Bronchial epithelial cell (primary cell): ENCODE measurements at regions not wholly inside any gene's neighbourhood (a gene's known extent, or its start where the extent isn't known, plus 50 kb on each side); places are given as distances from the start of the nearest gene placed in this dataset.

Source experiments
- DNase-seq: peaks from one replicate; pipeline ENCODE4 v3.0.0-alpha.2; 2010; ENCODE audit warnings: low read depth
- FAIRE-seq: peaks from 2 replicates; lab custom pipeline; 2011; peaks lifted over from hg19 to GRCh38; lab: Jason Lieb, UNC
- H3K27me3 ChIP-seq: 2 replicates; pipeline ENCODE4 v1.5.1; 2011; ENCODE audit warnings: low read length; ENCODE audit not compliant: control insufficient read depth, insufficient read depth
- H3K36me3 ChIP-seq: 2 replicates; pipeline ENCODE4 v1.5.1; 2011; ENCODE audit warnings: low read length; ENCODE audit not compliant: control insufficient read depth, insufficient read depth
- H3K4me3 ChIP-seq: 2 replicates; pipeline ENCODE4 v1.5.1; 2011; ENCODE audit warnings: mild to moderate bottlenecking, low read depth, low read length, control low read depth
- TF ChIP-seq, protein P1 (sequence below): IDR thresholded peaks from 2 replicates; pipeline ENCODE4 v1.5.1; 2011; ENCODE audit warnings: mild to moderate bottlenecking, moderate library complexity, low read length, control low read depth, inconsistent platforms; ENCODE audit not compliant: insufficient read depth, severe bottlenecking

DNA sequence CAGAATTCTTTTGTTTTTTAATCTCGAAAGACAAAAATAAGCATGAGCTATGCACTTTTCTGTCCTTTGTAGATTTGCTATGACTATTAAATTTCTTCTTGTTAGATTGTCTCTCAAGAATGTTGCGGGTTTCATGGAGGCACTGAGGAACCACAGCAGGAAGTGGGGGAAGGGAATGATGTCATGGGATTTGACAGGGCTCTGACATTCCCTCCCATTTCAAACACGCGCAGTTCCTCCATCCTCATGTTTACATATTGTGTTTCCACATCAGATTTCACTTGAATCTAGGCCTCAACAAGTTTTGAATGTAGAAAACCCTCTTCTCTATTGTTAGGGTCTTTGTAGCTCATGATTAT lies 154.8 kb downstream of the PALM2AKAP2 start:
- TF ChIP-seq, protein P1, sequence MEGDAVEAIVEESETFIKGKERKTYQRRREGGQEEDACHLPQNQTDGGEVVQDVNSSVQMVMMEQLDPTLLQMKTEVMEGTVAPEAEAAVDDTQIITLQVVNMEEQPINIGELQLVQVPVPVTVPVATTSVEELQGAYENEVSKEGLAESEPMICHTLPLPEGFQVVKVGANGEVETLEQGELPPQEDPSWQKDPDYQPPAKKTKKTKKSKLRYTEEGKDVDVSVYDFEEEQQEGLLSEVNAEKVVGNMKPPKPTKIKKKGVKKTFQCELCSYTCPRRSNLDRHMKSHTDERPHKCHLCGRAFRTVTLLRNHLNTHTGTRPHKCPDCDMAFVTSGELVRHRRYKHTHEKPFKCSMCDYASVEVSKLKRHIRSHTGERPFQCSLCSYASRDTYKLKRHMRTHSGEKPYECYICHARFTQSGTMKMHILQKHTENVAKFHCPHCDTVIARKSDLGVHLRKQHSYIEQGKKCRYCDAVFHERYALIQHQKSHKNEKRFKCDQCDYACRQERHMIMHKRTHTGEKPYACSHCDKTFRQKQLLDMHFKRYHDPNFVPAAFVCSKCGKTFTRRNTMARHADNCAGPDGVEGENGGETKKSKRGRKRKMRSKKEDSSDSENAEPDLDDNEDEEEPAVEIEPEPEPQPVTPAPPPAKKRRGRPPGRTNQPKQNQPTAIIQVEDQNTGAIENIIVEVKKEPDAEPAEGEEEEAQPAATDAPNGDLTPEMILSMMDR: no peak
- no peaks in the 10 kb centered on the region for H3K36me3 ChIP-seq
- H3K27me3 ChIP-seq: no peaks in the 10 kb centered on the region
- H3K4me3 ChIP-seq: no peak overlapping the region
- no peak for FAIRE-seq
- DNase-seq: peak; percentile 55

- TF ChIP-seq, protein P1: no peak
- no peak for FAIRE-seq
- Histone ChIP-seq H3K36me3 (no peaks in the 10 kb centered on the region), H3K27me3 (no peaks in the 10 kb centered on the region), H3K4me3 (no peak overlapping the region)
- DNase-seq: no peak
Observed at GRCh38 chr9:109935406-109936087, 155.5 kb downstream of the PALM2AKAP2 start.

DNA sequence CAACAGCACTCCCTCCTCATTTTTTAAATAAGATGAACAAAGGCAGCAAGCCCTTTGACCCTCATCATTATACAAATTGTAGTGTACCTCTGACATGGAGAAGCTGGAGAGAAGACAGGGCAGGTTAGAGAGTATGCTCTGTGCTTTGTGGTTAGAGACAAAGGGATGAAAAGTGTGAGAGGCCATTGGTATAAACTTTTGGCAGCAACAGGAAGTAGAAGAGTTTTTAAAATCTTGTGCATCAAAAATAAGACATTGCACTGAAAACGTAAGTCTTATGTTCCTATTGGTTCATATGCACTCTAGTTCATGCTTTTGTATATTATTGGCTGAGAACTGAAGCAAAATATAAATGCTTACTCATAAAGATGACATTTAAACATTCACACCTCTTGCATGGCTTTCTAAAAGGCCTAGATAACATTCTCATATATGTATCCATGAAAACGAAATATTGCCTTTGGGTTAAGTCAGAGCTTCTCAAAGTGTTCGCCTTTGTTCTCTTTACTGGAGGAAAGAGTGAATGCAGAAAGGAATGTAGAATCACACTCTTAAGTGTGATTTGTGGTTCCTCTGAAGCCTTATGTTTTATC lies 158.0 kb downstream of the PALM2AKAP2 start:
- H3K36me3 ChIP-seq: no peaks in the 10 kb centered on the region
- no peak for FAIRE-seq
- H3K4me3 ChIP-seq: no peak overlapping the region
- no peak for DNase-seq
- H3K27me3 ChIP-seq: no peaks in the 10 kb centered on the region
- TF ChIP-seq, protein P1: no peak

DNA sequence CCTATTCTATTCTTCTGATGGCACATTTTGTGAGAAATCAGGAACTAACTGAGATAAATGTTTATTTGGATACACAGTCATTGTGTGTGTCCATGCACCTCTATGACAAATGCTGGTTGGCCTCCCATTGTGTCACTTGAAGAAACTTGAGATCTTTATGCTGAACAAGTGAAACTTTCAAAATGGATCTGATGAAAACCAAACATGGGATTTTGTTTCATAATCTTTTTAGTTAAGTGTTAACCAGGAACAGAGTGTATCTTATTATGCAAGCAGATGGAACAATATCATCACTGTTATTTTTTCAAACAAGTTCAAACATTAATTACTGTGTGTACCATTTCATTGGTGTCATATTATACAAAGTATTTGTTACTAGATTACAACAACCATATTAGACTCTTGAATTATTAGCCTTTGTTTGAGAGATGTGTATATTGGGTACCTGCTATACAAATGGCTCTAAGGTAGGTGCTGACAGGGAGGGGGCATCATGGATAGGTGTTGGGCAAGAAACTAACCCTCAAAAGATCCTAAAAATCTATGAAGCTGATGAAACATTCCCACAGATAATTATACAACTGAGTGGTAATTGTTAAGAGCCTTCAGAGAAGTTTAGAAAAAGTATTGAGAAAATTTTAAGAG lies 159.8 kb downstream of the PALM2AKAP2 start:
- Histone ChIP-seq H3K36me3 (no peaks in the 10 kb centered on the region), H3K27me3 (no peaks in the 10 kb centered on the region), H3K4me3 (no peak overlapping the region)
- TF ChIP-seq, protein P1: no peak
- DNase-seq (no peak), FAIRE-seq (no peak)

DNA sequence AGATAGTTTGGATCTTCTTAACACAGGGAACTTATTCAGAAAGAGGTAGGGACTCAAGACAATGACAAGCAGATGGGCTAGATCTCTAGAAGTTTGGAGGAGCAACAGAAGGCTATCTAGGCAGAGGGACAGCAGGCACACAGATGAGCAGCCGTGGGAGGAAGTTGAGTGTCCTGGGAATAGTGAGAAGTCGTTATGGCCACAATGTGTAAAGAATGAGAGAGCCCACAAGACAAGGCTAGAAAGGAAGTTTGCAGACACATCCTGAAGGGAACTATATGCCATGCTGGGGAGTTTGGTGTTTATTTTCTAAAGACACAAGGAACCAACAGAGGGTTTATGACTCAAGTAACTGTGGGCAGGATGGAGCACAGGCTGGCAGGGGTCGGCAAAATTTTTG lies 160.6 kb downstream of the PALM2AKAP2 start:
- FAIRE-seq: no peak
- no peak for DNase-seq
- no peaks in the 10 kb centered on the region for H3K36me3 ChIP-seq
- H3K27me3 ChIP-seq: no peaks in the 10 kb centered on the region
- TF ChIP-seq, protein P1: no peak
- H3K4me3 ChIP-seq: no peak overlapping the region
